ENCODE measurements at regions not wholly inside any gene's neighbourhood (a gene's known extent, or its start where the extent isn't known, plus 50 kb on each side); places are given as distances from the start of the nearest gene placed in this dataset.

DNA sequence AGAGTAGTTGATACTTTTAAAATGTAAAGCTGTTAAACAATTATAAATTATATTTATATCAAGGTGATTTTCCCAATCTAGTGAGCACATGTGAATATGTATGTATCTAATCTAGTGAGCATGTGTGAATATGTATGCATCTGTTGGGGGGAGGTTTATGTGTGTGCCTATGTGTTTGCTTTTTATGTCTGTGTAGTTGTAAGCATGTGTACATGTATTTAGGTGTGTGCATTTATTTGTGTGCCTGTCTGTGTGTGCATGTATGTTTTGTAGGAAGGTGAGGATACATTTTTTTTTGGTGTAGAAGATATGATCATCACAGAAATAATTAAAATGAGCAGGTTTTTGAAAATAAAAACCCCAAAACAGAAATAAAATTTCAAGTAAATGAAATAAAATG lies 318.9 kb upstream of the CHRM3 start:
- ATAC-seq, result no peak
- TF ChIP-seq GLIS3 (CRISPR knock-in tag; IDR thresholded peaks at IDR 0.05) (no peak), OSR1 (CRISPR knock-in tag; IDR thresholded peaks at IDR 0.05) (no peak), ZNF70 (CRISPR knock-in tag; IDR thresholded peaks at IDR 0.05) (no peak), POU6F1 (CRISPR knock-in tag; IDR thresholded peaks at IDR 0.05; ENCODE audit: borderline replicate concordance, low read depth) (no peak), BACH2 (CRISPR knock-in tag; IDR thresholded peaks at IDR 0.05; ENCODE audit: borderline replicate concordance) (no peak), TOX (CRISPR knock-in tag; IDR thresholded peaks at IDR 0.05; ENCODE audit: borderline replicate concordance) (no peak), ZC3H10 (CRISPR knock-in tag; IDR thresholded peaks at IDR 0.05) (no peak), SNAI2 (CRISPR knock-in tag; IDR thresholded peaks at IDR 0.05) (no peak), ISL1 (CRISPR knock-in tag; IDR thresholded peaks at IDR 0.05) (no peak), ZNF565 (CRISPR knock-in tag; conservative IDR thresholded peaks at IDR 0.05; ENCODE audit: low read depth) (no peak), CSDC2 (CRISPR knock-in tag; IDR thresholded peaks at IDR 0.05) (no peak), RARB (CRISPR knock-in tag; IDR thresholded peaks at IDR 0.05) (no peak), PPARA (CRISPR knock-in tag; IDR thresholded peaks at IDR 0.05; ENCODE audit: borderline replicate concordance) (no peak), ZNF8 (CRISPR knock-in tag; IDR thresholded peaks at IDR 0.05) (no peak), ARNTL (CRISPR knock-in tag; IDR thresholded peaks at IDR 0.05; ENCODE audit: borderline replicate concordance, low read depth) (no peak), ZFP30 (CRISPR knock-in tag; IDR thresholded peaks at IDR 0.05) (no peak)
- TF ChIP-seq, protein P1, sequence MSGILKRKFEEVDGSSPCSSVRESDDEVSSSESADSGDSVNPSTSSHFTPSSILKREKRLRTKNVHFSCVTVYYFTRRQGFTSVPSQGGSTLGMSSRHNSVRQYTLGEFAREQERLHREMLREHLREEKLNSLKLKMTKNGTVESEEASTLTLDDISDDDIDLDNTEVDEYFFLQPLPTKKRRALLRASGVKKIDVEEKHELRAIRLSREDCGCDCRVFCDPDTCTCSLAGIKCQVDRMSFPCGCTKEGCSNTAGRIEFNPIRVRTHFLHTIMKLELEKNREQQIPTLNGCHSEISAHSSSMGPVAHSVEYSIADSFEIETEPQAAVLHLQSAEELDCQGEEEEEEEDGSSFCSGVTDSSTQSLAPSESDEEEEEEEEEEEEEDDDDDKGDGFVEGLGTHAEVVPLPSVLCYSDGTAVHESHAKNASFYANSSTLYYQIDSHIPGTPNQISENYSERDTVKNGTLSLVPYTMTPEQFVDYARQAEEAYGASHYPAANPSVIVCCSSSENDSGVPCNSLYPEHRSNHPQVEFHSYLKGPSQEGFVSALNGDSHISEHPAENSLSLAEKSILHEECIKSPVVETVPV (CRISPR knock-in tag; IDR thresholded peaks at IDR 0.05), result no peak

- ATAC-seq, result no peak
- TF ChIP-seq CREB5 (CRISPR knock-in tag; IDR thresholded peaks at IDR 0.05; ENCODE audit: low read depth) (no peak), BACH2 (CRISPR knock-in tag; IDR thresholded peaks at IDR 0.05; ENCODE audit: borderline replicate concordance) (no peak), PPARA (CRISPR knock-in tag; IDR thresholded peaks at IDR 0.05; ENCODE audit: borderline replicate concordance) (no peak), GLIS3 (CRISPR knock-in tag; IDR thresholded peaks at IDR 0.05) (no peak), POU6F1 (CRISPR knock-in tag; IDR thresholded peaks at IDR 0.05; ENCODE audit: borderline replicate concordance, low read depth) (no peak), ZFP30 (CRISPR knock-in tag; IDR thresholded peaks at IDR 0.05) (no peak), CSDC2 (CRISPR knock-in tag; IDR thresholded peaks at IDR 0.05) (no peak)
Observed at GRCh38 chr1:239067058-239067457, 319.3 kb upstream of the CHRM3 start.

- ATAC-seq, result no peak
- TF ChIP-seq BACH2 (CRISPR knock-in tag; IDR thresholded peaks at IDR 0.05; ENCODE audit: borderline replicate concordance) (no peak), SNAI2 (CRISPR knock-in tag; IDR thresholded peaks at IDR 0.05) (no peak), ZNF70 (CRISPR knock-in tag; IDR thresholded peaks at IDR 0.05) (no peak), ISL1 (CRISPR knock-in tag; IDR thresholded peaks at IDR 0.05) (no peak), CREB5 (CRISPR knock-in tag; IDR thresholded peaks at IDR 0.05; ENCODE audit: low read depth) (no peak), TSHZ2 (CRISPR knock-in tag; IDR thresholded peaks at IDR 0.05) (no peak), TOX (CRISPR knock-in tag; IDR thresholded peaks at IDR 0.05; ENCODE audit: borderline replicate concordance) (no peak), GLIS3 (CRISPR knock-in tag; IDR thresholded peaks at IDR 0.05) (no peak), RARB (CRISPR knock-in tag; IDR thresholded peaks at IDR 0.05) (no peak), ESRRG (CRISPR knock-in tag; IDR thresholded peaks at IDR 0.05) (no peak), POU6F1 (CRISPR knock-in tag; IDR thresholded peaks at IDR 0.05; ENCODE audit: borderline replicate concordance, low read depth) (no peak), TCF4 (CRISPR knock-in tag; IDR thresholded peaks at IDR 0.05; ENCODE audit: borderline replicate concordance) (no peak), ZNF8 (CRISPR knock-in tag; IDR thresholded peaks at IDR 0.05) (no peak)
- TF ChIP-seq, protein P1 (CRISPR knock-in tag; IDR thresholded peaks at IDR 0.05), result no peak
Observed at GRCh38 chr1:239061770-239062169, 324.6 kb upstream of the CHRM3 start.

Measured in SK-N-SH treated with all-trans-retinoic acid at 6 μM for 48 hours (cell line).